ENCODE measurements at regions not wholly inside any gene's neighbourhood (a gene's known extent, or its start where the extent isn't known, plus 50 kb on each side); places are given as distances from the start of the nearest gene placed in this dataset.

DNA sequence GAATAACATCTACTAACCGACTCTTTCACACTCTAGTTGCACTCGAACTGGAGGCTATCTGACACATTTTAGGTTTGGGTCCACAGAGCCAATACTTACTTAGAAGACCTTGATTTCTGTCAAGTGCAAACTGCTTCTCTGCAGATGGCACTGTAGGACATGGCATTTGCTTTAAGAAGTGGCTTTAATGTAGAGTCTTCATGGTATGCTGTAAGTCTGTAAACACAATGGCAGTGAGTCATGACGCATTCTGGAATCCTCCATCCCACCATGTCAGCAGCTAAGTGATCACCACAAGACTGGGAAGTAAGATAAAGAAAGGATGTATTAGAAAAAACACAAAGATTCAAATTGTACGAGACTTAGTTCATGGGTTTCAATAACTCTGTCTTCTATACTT lies 377.0 kb upstream of the NOX3 start:
- no TSS peak for BruUV-seq (replicated peaks)
- intact Hi-C loops (cut with micrococcal nuclease; ENCODE audit: unreplicated experiment): no loop called here
- CTCF ChIA-PET: no interaction called here
- TF ChIP-seq CTCF (IDR thresholded peaks at IDR 0.05; ENCODE audit: unreplicated experiment): no peak
- Mint-ChIP-seq H3K27ac (ENCODE audit: unreplicated experiment) (no peak overlapping the region), H3K9me3 (ENCODE audit: low read depth, unreplicated experiment) (no peaks in the 10 kb centered on the region), H3K27me3 (ENCODE audit: unreplicated experiment) (no peaks in the 10 kb centered on the region), H3K4me3 (ENCODE audit: low read depth, unreplicated experiment) (no peak overlapping the region), H3K36me3 (ENCODE audit: insufficient read depth, unreplicated experiment) (no peaks in the 10 kb centered on the region), H3K4me1 (ENCODE audit: low read depth, unreplicated experiment) (no peaks in the 10 kb centered on the region)
- no peak for DNase-seq

GRCh38 chr6:155830531-155830930 lies 374.9 kb upstream of the NOX3 start:
- H3K4me3 Mint-ChIP-seq (ENCODE audit: low read depth, unreplicated experiment): no peak overlapping the region
- no peak overlapping the region for H3K27ac Mint-ChIP-seq (ENCODE audit: unreplicated experiment)
- H3K4me1 Mint-ChIP-seq (ENCODE audit: low read depth, unreplicated experiment): no peaks in the 10 kb centered on the region
- BruUV-seq (replicated peaks): no TSS peak
- no peaks in the 10 kb centered on the region for H3K27me3 Mint-ChIP-seq (ENCODE audit: unreplicated experiment)
- CTCF ChIA-PET: no interaction called here
- TF ChIP-seq CTCF (IDR thresholded peaks at IDR 0.05; ENCODE audit: unreplicated experiment): no peak
- DNase-seq: no peak
- H3K36me3 Mint-ChIP-seq (ENCODE audit: insufficient read depth, unreplicated experiment): no peaks in the 10 kb centered on the region
- intact Hi-C loops (cut with micrococcal nuclease; ENCODE audit: unreplicated experiment): no loop called here
- H3K9me3 Mint-ChIP-seq (ENCODE audit: low read depth, unreplicated experiment): no peaks in the 10 kb centered on the region

DNA sequence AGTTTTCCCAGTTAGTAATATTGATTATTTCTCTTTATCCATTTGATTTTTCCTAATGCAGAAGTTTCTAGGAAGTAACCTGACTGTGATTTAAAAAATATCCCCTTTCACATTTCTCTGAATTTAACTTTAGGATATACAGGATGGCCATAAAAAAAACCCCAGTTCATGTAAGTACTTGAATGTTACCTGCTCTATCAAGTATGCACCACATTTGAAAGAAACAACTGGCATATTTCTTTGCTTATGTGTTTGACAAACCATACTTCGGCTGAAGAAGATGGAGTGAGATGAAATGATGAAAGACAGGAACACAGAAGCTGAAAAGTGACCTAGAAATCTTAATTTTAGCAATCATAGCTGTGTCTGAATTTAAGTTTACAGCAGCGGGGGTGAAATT lies 374.0 kb upstream of the NOX3 start:
- DNase-seq: no peak
- intact Hi-C loops (cut with micrococcal nuclease; ENCODE audit: unreplicated experiment): no loop called here
- Mint-ChIP-seq H3K9me3 (ENCODE audit: low read depth, unreplicated experiment) (no peaks in the 10 kb centered on the region), H3K4me1 (ENCODE audit: low read depth, unreplicated experiment) (no peaks in the 10 kb centered on the region), H3K27ac (ENCODE audit: unreplicated experiment) (no peak overlapping the region), H3K4me3 (ENCODE audit: low read depth, unreplicated experiment) (no peak overlapping the region), H3K27me3 (ENCODE audit: unreplicated experiment) (no peaks in the 10 kb centered on the region), H3K36me3 (ENCODE audit: insufficient read depth, unreplicated experiment) (no peaks in the 10 kb centered on the region)
- CTCF ChIA-PET: no interaction called here
- BruUV-seq (replicated peaks): no TSS peak
- no peak for TF ChIP-seq CTCF (IDR thresholded peaks at IDR 0.05; ENCODE audit: unreplicated experiment)

DNA sequence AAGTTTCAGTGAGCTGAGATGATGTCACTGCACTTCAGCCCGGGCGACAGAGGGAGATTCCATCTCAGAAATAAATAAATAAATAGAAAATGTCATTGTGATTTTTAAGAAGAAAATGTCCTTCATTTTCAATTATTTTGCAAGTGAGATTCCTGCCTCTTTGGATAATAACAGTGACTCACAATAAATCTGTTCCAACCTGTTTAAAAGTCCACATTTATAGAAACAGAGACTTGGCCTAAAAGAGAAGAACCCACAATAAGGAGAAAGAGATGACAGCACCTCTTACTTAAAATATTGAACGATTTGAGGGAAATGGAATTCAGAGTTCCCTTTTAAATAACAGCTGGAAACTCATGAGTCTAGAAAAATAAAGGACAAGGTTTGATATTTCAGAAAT lies 373.4 kb upstream of the NOX3 start:
- no peak for TF ChIP-seq CTCF (IDR thresholded peaks at IDR 0.05; ENCODE audit: unreplicated experiment)
- DNase-seq: no peak
- H3K9me3 Mint-ChIP-seq (ENCODE audit: low read depth, unreplicated experiment): no peaks in the 10 kb centered on the region
- H3K36me3 Mint-ChIP-seq (ENCODE audit: insufficient read depth, unreplicated experiment): no peaks in the 10 kb centered on the region
- CTCF ChIA-PET: no interaction called here
- no peak overlapping the region for H3K27ac Mint-ChIP-seq (ENCODE audit: unreplicated experiment)
- no TSS peak for BruUV-seq (replicated peaks)
- intact Hi-C loops (cut with micrococcal nuclease; ENCODE audit: unreplicated experiment): no loop called here
- no peaks in the 10 kb centered on the region for H3K27me3 Mint-ChIP-seq (ENCODE audit: unreplicated experiment)
- H3K4me3 Mint-ChIP-seq (ENCODE audit: low read depth, unreplicated experiment): no peak overlapping the region
- H3K4me1 Mint-ChIP-seq (ENCODE audit: low read depth, unreplicated experiment): no peaks in the 10 kb centered on the region

DNA sequence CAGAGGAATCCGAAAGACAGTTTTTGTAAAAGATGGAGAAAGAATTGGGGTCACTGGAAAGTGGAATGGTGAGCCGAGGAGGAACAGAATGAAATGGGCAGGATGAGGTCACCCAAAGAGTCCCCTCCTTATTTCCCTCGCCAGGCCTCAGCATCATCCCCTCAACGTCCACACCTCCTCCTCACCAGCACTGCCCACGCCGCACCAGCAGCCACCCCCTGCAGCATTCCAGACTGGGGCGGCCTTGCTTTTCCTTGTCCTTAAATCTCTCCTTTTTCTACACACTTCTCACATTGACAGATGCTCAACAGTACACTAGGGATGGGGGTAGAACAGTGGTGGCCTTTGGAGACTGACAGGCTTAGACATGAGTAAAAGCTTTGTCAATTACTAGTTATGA lies 363.1 kb upstream of the NOX3 start:
- H3K4me1 Mint-ChIP-seq (ENCODE audit: low read depth, unreplicated experiment): no peaks in the 10 kb centered on the region
- intact Hi-C loops (cut with micrococcal nuclease; ENCODE audit: unreplicated experiment): no loop called here
- DNase-seq: no peak
- no peaks in the 10 kb centered on the region for H3K27me3 Mint-ChIP-seq (ENCODE audit: unreplicated experiment)
- H3K27ac Mint-ChIP-seq (ENCODE audit: unreplicated experiment): no peak overlapping the region
- H3K9me3 Mint-ChIP-seq (ENCODE audit: low read depth, unreplicated experiment): peaks cover 6% of the 10 kb centered on the region
- CTCF ChIA-PET: no interaction called here
- no peaks in the 10 kb centered on the region for H3K36me3 Mint-ChIP-seq (ENCODE audit: insufficient read depth, unreplicated experiment)
- TF ChIP-seq CTCF (IDR thresholded peaks at IDR 0.05; ENCODE audit: unreplicated experiment): no peak
- no TSS peak for BruUV-seq (replicated peaks)
- no peak overlapping the region for H3K4me3 Mint-ChIP-seq (ENCODE audit: low read depth, unreplicated experiment)
